RWPE2 (cell line): ENCODE measurements at regions not wholly inside any gene's neighbourhood (a gene's known extent, or its start where the extent isn't known, plus 50 kb on each side); places are given as distances from the start of the nearest gene placed in this dataset.
"Not testable (repeated sequence)": the region's sequence is repeated elsewhere in the genome, so short reads cannot be mapped to it uniquely, and the experiment has no call there.

ENCODE experiments used
- ATAC-seq: fragments of 200-7000 bp; cut with Tn5 transposase; 3 replicates; pipeline ENCODE4 v1.9.1; 2021; ENCODE audit warnings: low read depth
- DNase-seq: peaks from one replicate; pipeline ENCODE4 v3.0.0-alpha.2; 2020; ENCODE audit warnings: low spot score
- H3K27ac ChIP-seq: fragments of 450-650 bp; 2 replicates; pipeline ENCODE4 v1.5.1; 2017; ENCODE audit warnings: mild to moderate bottlenecking; ENCODE audit not compliant: poor library complexity, severe bottlenecking
- H3K27me3 ChIP-seq: fragments of 250-450 bp; sonication (Bioruptor Pico); 2 replicates; pipeline ENCODE4 v1.5.1; 2021; ENCODE audit warnings: mild to moderate bottlenecking, moderate library complexity; ENCODE audit not compliant: insufficient read depth, poor library complexity, severe bottlenecking
- H3K36me3 ChIP-seq: fragments of 250-450 bp; sonication (Bioruptor Pico); 2 replicates; pipeline ENCODE4 v1.5.1; 2020; ENCODE audit warnings: low read depth, mild to moderate bottlenecking, moderate library complexity
- H3K4me1 ChIP-seq: fragments of 250-450 bp; sonication (Bioruptor Pico); 2 replicates; pipeline ENCODE4 v1.5.1; 2021; ENCODE audit warnings: mild to moderate bottlenecking, moderate library complexity; ENCODE audit not compliant: insufficient read depth, poor library complexity, severe bottlenecking
- H3K4me3 ChIP-seq: fragments of 250-450 bp; sonication (Bioruptor Pico); 2 replicates; pipeline ENCODE4 v1.5.1; 2021; ENCODE audit warnings: mild to moderate bottlenecking, moderate library complexity; ENCODE audit not compliant: severe bottlenecking
- H3K9me3 ChIP-seq: fragments of 250-450 bp; sonication (Bioruptor Pico); 2 replicates; pipeline ENCODE4 v1.5.1; 2021; ENCODE audit warnings: mild to moderate bottlenecking, moderate library complexity; ENCODE audit not compliant: severe bottlenecking
- TF ChIP-seq, protein P1 (sequence below): fragments of 450-650 bp; IDR thresholded peaks from one replicate; pipeline ENCODE4 v1.5.1; 2017; ENCODE audit warnings: mild to moderate bottlenecking, moderate library complexity; ENCODE audit not compliant: poor library complexity, severe bottlenecking

DNA sequence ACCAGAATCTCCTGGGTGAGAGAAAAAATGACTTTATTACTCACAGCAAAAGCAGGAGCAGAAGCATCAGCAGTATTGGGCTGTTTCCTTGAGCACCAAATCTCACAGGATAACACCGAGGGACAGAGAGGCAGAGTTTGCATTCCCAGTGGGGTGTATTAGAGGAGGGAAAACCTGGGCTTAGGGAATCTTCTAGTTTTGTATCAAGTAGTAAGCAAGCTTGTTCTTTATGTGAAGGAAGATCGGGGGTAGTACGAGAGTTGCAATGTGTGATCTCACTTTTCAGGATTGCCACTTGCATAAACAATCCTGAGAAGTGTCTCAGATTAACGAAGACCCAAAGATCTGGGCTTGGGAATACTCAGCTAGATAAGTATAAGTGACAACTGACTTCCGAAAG is 1163.0 kb downstream of the TAF11L14 start:
- Histone ChIP-seq H3K27ac (no peak overlapping the region), H3K9me3 (no peaks in the 10 kb centered on the region), H3K27me3 (no peaks in the 10 kb centered on the region), H3K36me3 (no peaks in the 10 kb centered on the region), H3K4me1 (peaks cover 5% of the 10 kb centered on the region), H3K4me3 (no peak overlapping the region)
- TF ChIP-seq, protein P1, sequence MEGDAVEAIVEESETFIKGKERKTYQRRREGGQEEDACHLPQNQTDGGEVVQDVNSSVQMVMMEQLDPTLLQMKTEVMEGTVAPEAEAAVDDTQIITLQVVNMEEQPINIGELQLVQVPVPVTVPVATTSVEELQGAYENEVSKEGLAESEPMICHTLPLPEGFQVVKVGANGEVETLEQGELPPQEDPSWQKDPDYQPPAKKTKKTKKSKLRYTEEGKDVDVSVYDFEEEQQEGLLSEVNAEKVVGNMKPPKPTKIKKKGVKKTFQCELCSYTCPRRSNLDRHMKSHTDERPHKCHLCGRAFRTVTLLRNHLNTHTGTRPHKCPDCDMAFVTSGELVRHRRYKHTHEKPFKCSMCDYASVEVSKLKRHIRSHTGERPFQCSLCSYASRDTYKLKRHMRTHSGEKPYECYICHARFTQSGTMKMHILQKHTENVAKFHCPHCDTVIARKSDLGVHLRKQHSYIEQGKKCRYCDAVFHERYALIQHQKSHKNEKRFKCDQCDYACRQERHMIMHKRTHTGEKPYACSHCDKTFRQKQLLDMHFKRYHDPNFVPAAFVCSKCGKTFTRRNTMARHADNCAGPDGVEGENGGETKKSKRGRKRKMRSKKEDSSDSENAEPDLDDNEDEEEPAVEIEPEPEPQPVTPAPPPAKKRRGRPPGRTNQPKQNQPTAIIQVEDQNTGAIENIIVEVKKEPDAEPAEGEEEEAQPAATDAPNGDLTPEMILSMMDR = no peak
- ATAC-seq (no peak), DNase-seq (no peak)

DNA sequence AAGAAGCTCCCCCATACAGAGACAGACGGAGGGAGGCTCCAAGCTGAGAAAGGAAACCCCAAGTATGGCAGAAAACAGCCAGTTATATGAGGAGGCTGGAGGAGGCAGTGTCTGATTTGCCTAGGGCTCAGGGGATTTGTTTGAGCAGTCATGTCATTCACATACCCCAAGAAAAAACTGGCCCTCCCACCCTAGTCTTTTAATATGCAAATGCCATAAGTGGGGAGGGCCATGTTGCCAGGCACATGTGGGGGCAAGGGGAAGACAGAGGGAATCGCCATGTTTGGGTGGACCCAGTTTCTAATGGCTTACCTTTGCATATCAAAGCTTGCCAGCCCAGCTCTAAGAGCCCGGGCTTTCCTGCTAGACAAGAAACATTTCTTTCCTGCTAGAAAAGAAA is 1163.8 kb downstream of the TAF11L14 start:
- no peak overlapping the region for H3K4me3 ChIP-seq
- TF ChIP-seq, protein P1 = no peak
- DNase-seq (no peak), ATAC-seq (no peak)
- H3K4me1 ChIP-seq = peaks cover 8% of the 10 kb centered on the region
- H3K36me3 ChIP-seq = no peaks in the 10 kb centered on the region
- H3K27me3 ChIP-seq = no peaks in the 10 kb centered on the region
- no peaks in the 10 kb centered on the region for H3K9me3 ChIP-seq
- H3K27ac ChIP-seq = no peak overlapping the region

DNA sequence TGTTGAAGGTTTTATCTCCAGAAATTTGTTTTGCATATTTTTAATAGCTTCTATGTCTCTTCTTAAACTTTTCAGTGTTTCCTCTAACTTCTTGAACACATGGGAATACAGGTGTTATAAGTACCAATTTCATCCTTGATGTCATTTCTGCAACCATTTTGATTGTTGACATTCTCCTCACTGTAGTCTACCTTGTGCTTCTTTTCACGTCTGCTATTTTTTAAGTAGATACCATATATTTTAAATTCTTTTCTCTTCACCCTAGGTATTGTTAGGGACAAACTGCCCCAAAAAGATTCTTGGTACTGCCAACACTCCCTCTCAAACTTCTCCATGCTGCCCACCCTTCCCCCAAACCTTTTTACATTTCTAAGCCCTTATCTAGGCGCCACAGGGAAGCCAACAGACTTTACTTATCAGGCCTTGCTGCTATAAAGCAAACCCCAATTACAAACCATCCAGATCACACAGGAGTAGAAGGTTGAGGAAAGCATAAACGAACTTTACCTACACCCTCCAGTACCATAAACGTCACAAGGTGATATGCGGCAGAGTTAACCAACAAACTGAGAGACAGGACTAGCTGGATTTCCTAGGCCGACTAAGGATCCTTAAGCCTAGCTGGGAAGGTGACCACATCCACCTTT is 1165.3 kb downstream of the TAF11L14 start:
- DNase-seq (no peak), ATAC-seq (no peak)
- Histone ChIP-seq H3K4me1 (peaks cover 8% of the 10 kb centered on the region), H3K27me3 (no peaks in the 10 kb centered on the region), H3K9me3 (no peaks in the 10 kb centered on the region), H3K4me3 (no peak overlapping the region), H3K36me3 (no peaks in the 10 kb centered on the region), H3K27ac (no peak overlapping the region)
- TF ChIP-seq, protein P1 = no peak

DNA sequence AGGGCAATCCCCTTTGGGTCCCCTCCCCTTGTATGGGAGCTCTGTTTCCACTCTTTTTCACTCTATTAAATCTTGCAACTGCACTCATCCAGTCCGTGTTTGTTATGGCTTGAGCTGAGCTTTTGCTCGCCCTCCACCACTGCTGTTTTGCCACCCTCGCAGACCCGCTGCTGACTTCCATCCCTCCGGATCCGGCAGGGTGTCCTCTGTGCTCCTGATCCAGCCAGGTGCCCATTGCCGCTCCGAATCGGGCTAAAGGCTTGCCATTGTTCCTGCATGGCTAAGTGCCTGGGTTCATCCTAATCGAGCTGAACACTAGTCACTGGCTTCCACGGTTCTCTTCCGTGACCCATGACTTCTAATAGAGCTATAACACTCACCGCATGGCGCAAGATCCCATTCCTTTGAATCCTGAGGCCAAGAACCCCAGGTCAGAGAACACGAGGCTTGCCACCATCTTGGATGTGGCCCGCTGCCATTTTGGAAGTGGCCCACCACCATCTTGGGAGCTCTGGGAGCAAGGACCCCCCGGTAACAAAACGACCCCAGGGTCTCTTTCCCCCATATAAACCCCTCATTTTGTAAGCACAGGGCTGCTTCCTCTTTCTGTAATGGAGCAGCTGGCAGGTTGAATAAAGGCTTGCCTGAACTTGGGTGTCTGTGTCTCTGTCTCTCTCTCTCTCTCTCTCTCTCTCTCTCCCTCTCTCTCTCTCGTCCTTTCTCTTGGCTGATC is 1166.2 kb downstream of the TAF11L14 start:
- no peak for ATAC-seq
- TF ChIP-seq, protein P1 = no peak

DNA sequence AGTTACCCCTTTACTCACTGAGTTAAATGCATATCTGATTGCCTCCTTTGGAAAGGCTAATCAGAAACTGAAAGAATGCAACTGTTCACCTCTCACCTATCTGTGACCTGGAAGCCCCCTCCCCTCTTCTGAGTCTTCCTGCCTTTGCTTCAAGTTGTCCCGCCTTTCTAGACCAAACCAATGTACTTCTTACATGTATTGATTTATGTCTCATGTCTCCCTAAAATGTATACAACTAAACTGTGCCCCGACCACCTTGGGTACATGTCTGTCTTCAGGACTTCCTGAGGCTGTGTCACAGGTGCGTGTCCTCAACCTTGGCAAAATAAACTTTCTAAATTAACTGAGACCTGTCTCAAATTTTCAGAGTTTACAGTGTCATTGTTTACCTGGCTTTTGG is 1167.2 kb downstream of the TAF11L14 start:
- not testable (repeated sequence) for ATAC-seq, DNase-seq, H3K27ac ChIP-seq, H3K4me1 ChIP-seq, H3K27me3 ChIP-seq, H3K36me3 ChIP-seq, H3K4me3 ChIP-seq, H3K9me3 ChIP-seq

More for the DNA sequence above, 1166.2 kb downstream of the TAF11L14 start:
- Histone ChIP-seq H3K36me3 (no peaks in the 10 kb centered on the region), H3K27ac (no peak overlapping the region), H3K9me3 (no peaks in the 10 kb centered on the region), H3K4me1 (peaks cover 8% of the 10 kb centered on the region), H3K27me3 (no peaks in the 10 kb centered on the region), H3K4me3 (no peak overlapping the region)
- DNase-seq = no peak
